Lower leg skin (tissue), 4 donors: ENCODE measurements at regions not wholly inside any gene's neighbourhood (a gene's known extent, or its start where the extent isn't known, plus 50 kb on each side); places are given as distances from the start of the nearest gene placed in this dataset.

Source experiments
- DNase-seq, 2 donors: peaks; one replicate each; pipeline ENCODE4 v3.0.0-alpha.2; 2019; ENCODE audit warnings: low spot score in 2 of 2
- H3K4me3 ChIP-seq: fragments of 200-600 bp; sonication (generic); 2 replicates; pipeline ENCODE4 v1.5.1; 2017; ENCODE audit warnings: mild to moderate bottlenecking, low read depth; ENCODE audit not compliant: poor library complexity, severe bottlenecking
- POLR2A ChIP-seq, 2 donors: fragments of 450-650 bp; IDR thresholded peaks; one replicate each; pipeline ENCODE4 v1.6.1; 2016 to 2017; ENCODE audit warnings: antibody characterized with exemption in 2 of 2, mild to moderate bottlenecking in 1 of 2, moderate library complexity in 1 of 2
- WGBS, 2 donors: methylation state at CpG; one replicate each; pipeline ENCODE4 v1.1.5; 2018; 5-methylcytosine and 5-hydroxymethylcytosine counted together
- intact Hi-C: fragments of 100-400 bp; cut with DNase I; formaldehyde crosslinking; loops from one replicate; pipeline ENCODE4 v1.15.0; 2023; ENCODE audit warnings: low total_unique reads
- TF ChIP-seq, protein P1 (sequence below), 3 donors: fragments of 450-650 bp; IDR thresholded peaks; one replicate each; pipeline ENCODE4 v1.5.1; 2016; ENCODE audit warnings: antibody characterized with exemption in 3 of 3, mild to moderate bottlenecking in 3 of 3, moderate library complexity in 2 of 3

DNA sequence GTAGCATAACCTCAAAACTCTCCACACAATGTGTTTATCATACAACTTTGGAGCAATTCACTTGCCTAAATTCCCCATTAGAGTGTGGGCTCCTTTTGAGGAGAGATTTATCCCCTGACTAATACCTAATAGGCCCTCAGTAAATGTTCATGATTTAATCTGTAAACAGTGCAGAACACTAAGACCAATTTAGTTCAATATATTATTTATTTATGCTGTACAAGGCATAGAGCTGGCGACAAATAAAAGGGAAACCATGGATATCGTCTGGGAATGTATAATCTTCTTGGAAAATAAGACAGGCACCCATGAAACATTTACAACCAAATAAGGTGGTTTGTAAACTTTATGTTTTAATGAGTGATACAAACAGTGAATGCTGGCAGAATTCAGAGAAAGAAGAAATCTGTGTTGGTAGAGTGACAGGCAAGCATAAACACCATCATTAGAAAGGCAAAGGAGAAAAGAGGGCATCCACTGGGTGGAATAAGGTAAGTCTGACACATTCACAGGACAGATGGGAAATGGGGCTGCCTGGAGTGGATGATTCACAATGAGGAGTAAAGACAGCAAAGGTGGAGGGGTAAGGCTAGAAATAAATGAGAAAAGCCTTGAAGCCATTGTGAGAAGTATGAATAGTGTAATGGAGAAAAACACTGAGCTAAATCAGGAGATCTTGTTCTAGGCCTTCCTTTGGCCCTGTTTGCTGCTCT lies 106.1 kb upstream of the MIR17HG start:
- TF ChIP-seq POLR2A (IDR thresholded peaks at IDR 0.05) = no peak
- 71 to 87% methylated on average over 2 of the region's 2 CpGs for WGBS, 2 donors
- H3K4me3 ChIP-seq = no peak overlapping the region
- intact Hi-C loops = no loop called here
- DNase-seq = no peak

- no peak overlapping the region for H3K4me3 ChIP-seq
- TF ChIP-seq, protein P1, sequence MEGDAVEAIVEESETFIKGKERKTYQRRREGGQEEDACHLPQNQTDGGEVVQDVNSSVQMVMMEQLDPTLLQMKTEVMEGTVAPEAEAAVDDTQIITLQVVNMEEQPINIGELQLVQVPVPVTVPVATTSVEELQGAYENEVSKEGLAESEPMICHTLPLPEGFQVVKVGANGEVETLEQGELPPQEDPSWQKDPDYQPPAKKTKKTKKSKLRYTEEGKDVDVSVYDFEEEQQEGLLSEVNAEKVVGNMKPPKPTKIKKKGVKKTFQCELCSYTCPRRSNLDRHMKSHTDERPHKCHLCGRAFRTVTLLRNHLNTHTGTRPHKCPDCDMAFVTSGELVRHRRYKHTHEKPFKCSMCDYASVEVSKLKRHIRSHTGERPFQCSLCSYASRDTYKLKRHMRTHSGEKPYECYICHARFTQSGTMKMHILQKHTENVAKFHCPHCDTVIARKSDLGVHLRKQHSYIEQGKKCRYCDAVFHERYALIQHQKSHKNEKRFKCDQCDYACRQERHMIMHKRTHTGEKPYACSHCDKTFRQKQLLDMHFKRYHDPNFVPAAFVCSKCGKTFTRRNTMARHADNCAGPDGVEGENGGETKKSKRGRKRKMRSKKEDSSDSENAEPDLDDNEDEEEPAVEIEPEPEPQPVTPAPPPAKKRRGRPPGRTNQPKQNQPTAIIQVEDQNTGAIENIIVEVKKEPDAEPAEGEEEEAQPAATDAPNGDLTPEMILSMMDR (IDR thresholded peaks at IDR 0.05) = no peak
- TF ChIP-seq POLR2A (IDR thresholded peaks at IDR 0.05) = no peak
- intact Hi-C loops = no loop called here
- no peak for DNase-seq
These were observed 104.8 kb upstream of the MIR17HG start for GRCh38 chr13:91242652-91243051.

DNA sequence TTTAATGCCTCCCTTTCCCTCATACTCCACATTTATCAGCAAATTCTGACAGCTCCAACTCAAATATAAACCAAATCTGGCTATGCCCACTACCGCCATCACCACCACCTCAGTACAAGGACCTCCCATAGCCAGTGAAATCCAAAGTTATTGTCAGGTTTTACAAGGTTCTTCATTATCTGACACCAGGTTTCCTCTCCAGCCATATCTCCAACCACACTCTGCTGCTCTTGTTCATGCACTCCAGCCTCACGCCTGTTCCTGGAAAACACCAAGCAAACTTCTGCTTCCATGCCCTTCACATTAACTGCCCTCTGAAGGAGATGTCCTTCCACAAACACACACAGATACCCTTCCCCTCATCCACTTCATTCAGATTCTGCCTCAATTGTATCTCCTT lies 102.2 kb upstream of the MIR17HG start:
- H3K4me3 ChIP-seq = no peak overlapping the region
- intact Hi-C loops = no loop called here
- WGBS, 2 donors = 78 to 83% methylated on average over 2 of the region's 2 CpGs
- no peak for DNase-seq
- TF ChIP-seq POLR2A (IDR thresholded peaks at IDR 0.05) = no peak
- TF ChIP-seq, protein P1 (IDR thresholded peaks at IDR 0.05) = no peak

DNA sequence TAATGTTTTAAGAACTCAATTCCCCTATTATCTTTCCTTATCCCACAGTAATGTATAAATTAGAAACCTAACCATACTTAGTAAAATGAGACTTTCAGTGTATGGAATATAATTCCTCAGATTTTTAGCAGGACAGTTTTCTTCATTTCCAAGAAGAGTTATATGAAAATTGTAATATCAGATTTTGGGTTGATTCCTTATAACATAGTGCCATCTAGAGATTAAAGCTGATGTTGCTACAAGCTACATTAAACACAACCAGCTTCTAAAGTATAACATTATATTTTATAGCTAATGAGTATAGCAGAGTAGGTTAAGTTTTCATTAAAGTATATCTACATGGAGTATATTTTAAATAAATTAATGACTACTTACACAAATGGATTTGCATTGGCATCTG lies 99.7 kb upstream of the MIR17HG start:
- no peak for DNase-seq
- H3K4me3 ChIP-seq = no peak overlapping the region
- intact Hi-C loops = no loop called here
- no peak for TF ChIP-seq POLR2A (IDR thresholded peaks at IDR 0.05)
- TF ChIP-seq, protein P1 (IDR thresholded peaks at IDR 0.05) = no peak

DNA sequence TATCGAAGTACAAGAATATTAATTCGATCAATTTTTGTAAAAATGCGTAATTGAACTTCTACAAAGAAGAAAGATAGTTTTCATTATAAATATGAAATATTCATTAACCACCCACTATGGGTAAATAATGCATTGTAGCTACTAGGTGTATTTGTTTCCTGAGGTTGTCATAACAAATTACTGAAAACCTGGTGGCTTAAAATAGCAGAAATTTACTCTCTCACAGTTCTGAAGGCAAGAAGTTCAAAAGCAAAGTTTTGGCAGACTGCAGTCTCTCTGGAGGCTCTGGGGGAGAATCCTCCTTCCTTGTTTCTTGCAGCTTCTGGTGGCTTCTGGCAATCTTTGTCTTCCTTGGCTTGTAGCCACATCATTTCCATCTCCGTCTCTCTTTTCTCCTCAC lies 99.2 kb upstream of the MIR17HG start:
- H3K4me3 ChIP-seq = no peak overlapping the region
- WGBS, 2 donors = 39 to 43% methylated on average over 4 of the region's 4 CpGs
- TF ChIP-seq, protein P1 (IDR thresholded peaks at IDR 0.05) = no peak
- TF ChIP-seq POLR2A (IDR thresholded peaks at IDR 0.05) = no peak
- intact Hi-C loops = no loop called here
- DNase-seq = no peak

DNA sequence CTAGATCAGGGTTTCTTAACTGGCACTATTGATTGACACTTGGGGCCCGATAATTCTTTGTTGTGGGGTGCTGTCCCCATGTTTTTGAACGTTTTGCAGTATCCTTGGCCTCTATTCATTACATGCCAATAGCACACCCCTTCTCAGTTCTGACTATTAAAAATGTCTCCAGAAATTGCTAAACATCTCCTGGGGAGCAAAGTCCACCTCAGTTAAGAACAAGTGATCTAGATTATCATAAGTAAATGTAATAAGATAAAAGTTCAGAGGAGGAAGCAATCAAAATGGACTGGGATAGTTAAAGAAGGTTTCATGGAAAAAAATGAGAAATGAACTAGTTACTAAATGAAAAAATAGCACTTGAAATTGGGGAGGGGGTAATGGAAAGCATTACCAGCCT lies 98.1 kb upstream of the MIR17HG start:
- DNase-seq = no peak
- H3K4me3 ChIP-seq = no peak overlapping the region
- intact Hi-C loops = no loop called here
- no peak for TF ChIP-seq POLR2A (IDR thresholded peaks at IDR 0.05)
- TF ChIP-seq, protein P1 (IDR thresholded peaks at IDR 0.05) = no peak
- WGBS, 2 donors = 57 to 61% methylated on average over 2 of the region's 2 CpGs
